ENCODE measurements at regions not wholly inside any gene's neighbourhood (a gene's known extent, or its start where the extent isn't known, plus 50 kb on each side); places are given as distances from the start of the nearest gene placed in this dataset.
"Not testable (repeated sequence)": the region's sequence is repeated elsewhere in the genome, so short reads cannot be mapped to it uniquely, and the experiment has no call there.

- not testable (repeated sequence) for TF ChIP-seq CTCF, POLR2A (IDR thresholded peaks at IDR 0.05)
These were observed 73.8 kb upstream of the KIF2A start for GRCh38 chr5:62232218-62232617.
